Muscle layer of colon (tissue), 2 donors: ENCODE measurements at regions not wholly inside any gene's neighbourhood (a gene's known extent, or its start where the extent isn't known, plus 50 kb on each side); places are given as distances from the start of the nearest gene placed in this dataset.

Experiments
- H3K27ac ChIP-seq: one replicate; pipeline ENCODE4 v1.7.0; 2013; ENCODE audit warnings: low read depth, mild to moderate bottlenecking, low read length, moderate library complexity
- H3K27me3 ChIP-seq, 2 donors: one replicate each; pipeline ENCODE4 v1.7.0; 2013; ENCODE audit warnings: low read length in 2 of 2, mild to moderate bottlenecking in 2 of 2; ENCODE audit not compliant: insufficient read depth in 2 of 2, control insufficient read depth in 1 of 2
- H3K36me3 ChIP-seq: one replicate; pipeline ENCODE4 v1.7.0; 2013; ENCODE audit warnings: mild to moderate bottlenecking, low read length; ENCODE audit not compliant: insufficient read depth
- H3K4me1 ChIP-seq: one replicate; pipeline ENCODE4 v1.7.0; 2013; ENCODE audit warnings: mild to moderate bottlenecking, low read length; ENCODE audit not compliant: insufficient read depth
- H3K4me3 ChIP-seq, 2 donors: one replicate each; pipeline ENCODE4 v1.7.0; 2013; ENCODE audit warnings: low read length in 2 of 2, low read depth in 1 of 2, mild to moderate bottlenecking in 1 of 2, moderate library complexity in 1 of 2
- H3K9ac ChIP-seq: one replicate; pipeline ENCODE4 v1.7.0; 2013; ENCODE audit warnings: low read length
- H3K9me3 ChIP-seq: one replicate; pipeline ENCODE4 v1.7.0; 2013; ENCODE audit warnings: mild to moderate bottlenecking, low read length
- donor health status: abdominal sarcoma.
- donor health status: Adenocarcinoma of cecum.

DNA sequence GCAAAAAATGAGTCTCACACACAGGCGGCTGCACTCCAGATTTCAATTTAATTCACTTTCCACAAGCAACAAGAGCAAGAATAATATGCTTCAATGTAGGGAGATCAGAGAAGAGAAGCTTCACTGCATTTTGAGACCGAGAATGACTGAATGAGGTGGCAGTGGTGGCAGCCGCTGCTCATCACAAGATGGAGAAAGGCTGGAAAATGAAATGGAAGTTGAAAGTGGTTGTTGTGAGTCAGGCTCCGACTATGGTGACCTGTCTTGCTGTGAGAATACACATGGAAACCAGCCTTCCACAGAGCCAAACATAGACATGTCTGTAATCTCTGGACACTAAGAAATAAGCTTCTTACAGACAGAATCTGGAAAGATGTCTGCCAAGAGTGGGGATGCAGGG, 499.6 kb upstream of the LRRN3 start:
- no peak overlapping the region for H3K4me3 ChIP-seq
- no peak overlapping the region for H3K9ac ChIP-seq

DNA sequence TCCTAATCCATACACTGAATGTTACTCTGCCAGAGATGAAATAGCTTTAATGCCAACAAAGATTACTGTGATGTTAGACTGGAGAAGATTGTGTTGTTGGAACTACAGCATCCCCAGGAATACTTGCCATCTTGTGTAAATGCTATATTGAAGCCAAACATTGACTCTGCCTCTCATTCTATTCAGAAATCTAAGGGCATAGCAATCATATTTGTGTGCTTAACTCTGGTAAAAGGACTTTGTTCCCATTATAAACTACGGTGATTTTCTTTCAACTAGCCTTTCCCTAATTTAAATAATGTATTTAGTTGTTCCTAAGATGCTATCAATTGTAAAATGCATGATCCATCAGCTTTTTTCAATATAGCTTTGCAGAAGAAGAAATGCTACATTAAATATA, 498.4 kb upstream of the LRRN3 start:
- H3K4me3 ChIP-seq = no peak overlapping the region
- no peaks in the 10 kb centered on the region for H3K27me3 ChIP-seq
- no peaks in the 10 kb centered on the region for H3K9me3 ChIP-seq
- no peak overlapping the region for H3K27ac ChIP-seq
- no peaks in the 10 kb centered on the region for H3K4me1 ChIP-seq
- no peaks in the 10 kb centered on the region for H3K36me3 ChIP-seq
- H3K9ac ChIP-seq = no peak overlapping the region

More for the DNA sequence above, 499.6 kb upstream of the LRRN3 start:
- no peaks in the 10 kb centered on the region for H3K4me1 ChIP-seq
- no peak overlapping the region for H3K27ac ChIP-seq
- H3K9me3 ChIP-seq = no peaks in the 10 kb centered on the region
- no peaks in the 10 kb centered on the region for H3K36me3 ChIP-seq
- no peaks in the 10 kb centered on the region for H3K27me3 ChIP-seq

GRCh38 chr7:110593355-110593754, 497.6 kb upstream of the LRRN3 start:
- no peak overlapping the region for H3K27ac ChIP-seq
- no peaks in the 10 kb centered on the region for H3K27me3 ChIP-seq
- no peak overlapping the region for H3K9ac ChIP-seq
- no peaks in the 10 kb centered on the region for H3K4me1 ChIP-seq
- no peaks in the 10 kb centered on the region for H3K9me3 ChIP-seq
- no peaks in the 10 kb centered on the region for H3K36me3 ChIP-seq
- no peak overlapping the region for H3K4me3 ChIP-seq

DNA sequence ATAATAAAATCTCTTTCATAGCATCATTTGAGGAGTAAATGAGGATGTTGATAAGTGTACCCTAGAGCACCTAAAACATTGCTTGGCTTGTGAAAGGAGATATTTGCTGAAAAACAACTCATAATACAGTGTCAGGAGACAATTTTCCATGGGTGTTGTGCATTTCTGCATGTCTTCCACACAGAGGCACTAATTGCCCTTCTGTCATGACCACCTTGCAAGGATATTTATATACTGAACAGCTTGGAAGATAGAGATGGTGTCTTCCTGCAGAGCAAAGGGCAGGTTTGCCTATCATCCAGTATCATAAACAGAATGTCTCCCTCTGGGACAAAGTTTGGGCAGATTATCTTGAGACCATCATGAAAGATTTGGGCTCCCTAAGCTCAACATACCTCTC, 495.2 kb upstream of the LRRN3 start:
- Histone ChIP-seq H3K27me3 (no peaks in the 10 kb centered on the region), H3K9me3 (no peaks in the 10 kb centered on the region), H3K9ac (no peak overlapping the region), H3K36me3 (no peaks in the 10 kb centered on the region), H3K4me3 (no peak overlapping the region), H3K4me1 (no peaks in the 10 kb centered on the region), H3K27ac (no peak overlapping the region)

- no peaks in the 10 kb centered on the region for H3K27me3 ChIP-seq
- H3K9me3 ChIP-seq = no peaks in the 10 kb centered on the region
- H3K4me3 ChIP-seq = no peak overlapping the region
- H3K9ac ChIP-seq = no peak overlapping the region
- H3K27ac ChIP-seq = no peak overlapping the region
- H3K4me1 ChIP-seq = no peaks in the 10 kb centered on the region
- no peaks in the 10 kb centered on the region for H3K36me3 ChIP-seq
These were observed 490.0 kb upstream of the LRRN3 start for GRCh38 chr7:110600956-110601355.

DNA sequence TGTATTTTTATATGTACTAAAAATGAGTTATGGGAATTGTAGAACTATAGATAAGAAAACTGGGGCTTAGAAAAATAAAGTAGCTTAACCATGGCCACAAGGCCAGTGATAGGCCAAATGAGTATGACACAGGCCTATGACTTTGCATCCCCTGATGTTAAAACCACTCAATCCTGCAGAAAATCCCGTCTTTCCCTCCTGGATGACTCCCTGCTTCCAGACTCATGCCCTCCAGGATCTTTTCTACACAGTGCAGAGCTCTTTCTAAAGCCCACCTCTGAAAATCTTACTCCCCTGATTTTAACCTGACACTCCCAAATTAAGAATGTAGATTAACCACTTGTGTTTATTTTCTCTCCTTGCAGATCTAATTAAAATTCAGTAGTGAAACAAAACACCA, 489.2 kb upstream of the LRRN3 start:
- H3K36me3 ChIP-seq = no peaks in the 10 kb centered on the region
- no peak overlapping the region for H3K27ac ChIP-seq
- H3K4me1 ChIP-seq = no peaks in the 10 kb centered on the region
- H3K9ac ChIP-seq = no peak overlapping the region
- H3K4me3 ChIP-seq = no peak overlapping the region
- H3K27me3 ChIP-seq = no peaks in the 10 kb centered on the region
- no peaks in the 10 kb centered on the region for H3K9me3 ChIP-seq

DNA sequence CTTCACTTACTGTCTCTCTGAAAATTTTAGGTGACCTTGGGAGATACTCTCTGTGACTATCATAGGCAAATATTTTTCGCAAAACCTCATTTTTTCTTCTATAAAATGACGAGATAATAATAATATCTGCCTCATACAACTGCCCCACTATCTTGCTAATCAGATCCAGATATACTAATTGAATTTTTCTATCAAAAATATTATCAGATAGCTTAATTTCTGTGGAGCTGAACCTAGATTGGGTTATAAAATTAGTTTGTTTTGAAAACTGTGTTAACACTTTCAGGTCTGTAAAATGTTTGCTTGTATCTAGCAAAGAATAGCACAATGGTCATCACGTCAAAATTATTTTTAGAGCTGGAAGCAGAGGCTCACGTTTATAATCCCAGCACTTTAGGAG, 486.7 kb upstream of the LRRN3 start:
- Histone ChIP-seq H3K9me3 (no peaks in the 10 kb centered on the region), H3K27me3 (no peaks in the 10 kb centered on the region), H3K27ac (no peak overlapping the region), H3K4me1 (no peaks in the 10 kb centered on the region), H3K36me3 (no peaks in the 10 kb centered on the region), H3K4me3 (no peak overlapping the region), H3K9ac (no peak overlapping the region)

DNA sequence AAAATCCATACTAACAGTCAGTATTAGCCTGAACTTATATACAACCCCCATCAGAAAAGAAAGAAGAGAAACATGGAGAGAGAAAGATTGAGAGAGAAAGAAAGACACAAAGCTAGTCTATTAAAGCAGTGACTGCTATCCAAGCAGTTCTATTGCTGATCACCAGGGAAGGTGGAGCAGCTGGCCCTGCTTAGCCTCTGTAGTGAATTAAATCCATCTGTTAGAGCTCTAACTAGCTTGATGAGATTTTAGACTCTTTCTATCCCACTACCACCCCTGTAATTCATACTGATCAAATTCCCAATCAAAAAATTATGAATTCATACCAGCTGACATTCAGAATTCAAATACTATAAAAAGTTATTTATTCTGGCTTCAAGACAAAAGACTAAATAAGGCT, 486.0 kb upstream of the LRRN3 start:
- Histone ChIP-seq H3K9ac (no peak overlapping the region), H3K27ac (no peak overlapping the region), H3K4me3 (no peak overlapping the region), H3K9me3 (no peaks in the 10 kb centered on the region), H3K4me1 (no peaks in the 10 kb centered on the region), H3K36me3 (no peaks in the 10 kb centered on the region), H3K27me3 (no peaks in the 10 kb centered on the region)

DNA sequence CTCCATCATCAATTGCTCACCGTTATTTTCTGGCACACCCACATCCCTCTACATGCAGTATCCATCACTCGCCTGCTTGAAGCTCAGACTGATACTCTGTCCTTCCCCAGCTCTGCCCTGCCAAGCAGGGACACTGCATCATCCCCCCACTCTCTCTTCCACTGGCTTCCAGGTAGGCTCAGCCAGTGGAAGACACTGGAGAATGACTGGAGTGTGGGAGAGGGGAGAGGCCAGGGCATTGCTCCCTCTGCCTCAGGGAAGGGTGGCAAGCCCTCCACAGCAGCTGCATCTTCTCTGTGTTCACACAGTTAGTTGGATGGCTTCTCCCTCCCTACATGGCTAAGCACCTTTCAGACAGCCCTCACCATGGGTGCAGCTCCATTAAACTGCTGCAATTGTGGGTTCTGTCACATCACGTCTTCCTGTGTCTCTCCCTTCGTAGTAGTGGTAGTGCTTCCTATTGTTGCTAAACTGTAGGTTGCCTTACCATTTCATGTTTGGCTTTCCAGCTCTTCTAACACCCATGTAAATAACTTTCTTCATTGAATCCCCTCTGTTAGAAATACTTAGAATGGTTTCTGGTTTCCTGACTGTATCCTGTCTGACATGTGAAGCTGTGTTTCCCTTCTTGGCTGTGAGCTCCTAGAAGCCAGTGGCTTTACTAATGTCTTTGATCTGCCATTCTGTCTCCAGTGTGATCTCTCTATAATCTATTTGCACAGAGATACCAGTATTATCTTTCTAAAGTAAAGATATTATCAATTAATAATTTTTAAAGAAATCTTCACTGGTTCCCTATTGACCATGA, 483.7 kb upstream of the LRRN3 start:
- no peak overlapping the region for H3K4me3 ChIP-seq
- H3K36me3 ChIP-seq = no peaks in the 10 kb centered on the region
- no peaks in the 10 kb centered on the region for H3K27me3 ChIP-seq
- no peaks in the 10 kb centered on the region for H3K4me1 ChIP-seq
- no peak overlapping the region for H3K27ac ChIP-seq
- H3K9ac ChIP-seq = no peak overlapping the region
- no peaks in the 10 kb centered on the region for H3K9me3 ChIP-seq

- no peak overlapping the region for H3K9ac ChIP-seq
- no peaks in the 10 kb centered on the region for H3K27me3 ChIP-seq
- H3K9me3 ChIP-seq = no peaks in the 10 kb centered on the region
- no peaks in the 10 kb centered on the region for H3K36me3 ChIP-seq
- no peaks in the 10 kb centered on the region for H3K4me1 ChIP-seq
- H3K27ac ChIP-seq = no peak overlapping the region
- no peak overlapping the region for H3K4me3 ChIP-seq
These were observed 481.6 kb upstream of the LRRN3 start for GRCh38 chr7:110609336-110609735.

DNA sequence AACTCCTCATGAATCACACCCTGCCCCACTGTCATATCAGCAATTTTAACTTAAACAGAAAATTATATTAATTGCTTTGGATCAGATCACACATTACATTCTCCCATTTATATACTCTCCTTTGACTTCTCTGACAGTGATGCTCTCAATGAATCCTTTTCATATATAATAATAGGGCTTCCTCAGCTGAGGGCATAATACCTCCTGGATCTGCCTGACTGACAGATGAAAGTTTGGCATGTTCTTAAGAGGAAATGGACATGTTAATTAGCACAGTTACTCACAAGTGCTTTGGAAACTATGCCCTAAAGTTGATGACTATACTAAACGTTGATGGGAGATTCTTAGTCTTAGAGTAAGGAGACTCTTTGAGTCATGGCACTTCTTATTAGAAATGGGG, 478.2 kb upstream of the LRRN3 start:
- no peak overlapping the region for H3K4me3 ChIP-seq
- no peaks in the 10 kb centered on the region for H3K27me3 ChIP-seq
- H3K9ac ChIP-seq = no peak overlapping the region
- H3K27ac ChIP-seq = no peak overlapping the region
- H3K4me1 ChIP-seq = no peaks in the 10 kb centered on the region
- no peaks in the 10 kb centered on the region for H3K9me3 ChIP-seq
- H3K36me3 ChIP-seq = no peaks in the 10 kb centered on the region
